PC-9 (cell line): ENCODE measurements at regions not wholly inside any gene's neighbourhood (a gene's known extent, or its start where the extent isn't known, plus 50 kb on each side); places are given as distances from the start of the nearest gene placed in this dataset.

Source experiments
- BruUV-seq: library from RNA; stranded (reverse); fragments of 400-500 nt; replicated peaks from 2 replicates; lab custom pipeline; 2021; lab: Mats Ljungman, UMichigan
- CTCF ChIA-PET: fragments of 300-600 bp; sonication (Branson Sonifier 250); formaldehyde crosslinking; loops from one replicate; lab custom pipeline; 2022; ENCODE audit warnings: antibody characterized with exemption; lab: Charles Lee
- POLR2A ChIA-PET: fragments of 300-600 bp; sonication (Branson Sonifier 250); formaldehyde crosslinking; loops from one replicate; lab custom pipeline; 2022; ENCODE audit warnings: antibody characterized with exemption; ENCODE audit not compliant: unreplicated experiment; lab: Charles Lee
- DNase-seq, 2 experiments: peaks; one replicate each; pipeline versions ENCODE4 v3.0.0 to v3.0.0-alpha.2; 2015 to 2022; ENCODE audit warnings: mixed read lengths in 1 of 2
- H2AFZ ChIP-seq: fragments of 200-600 bp; sonication (generic); 2 replicates; pipeline ENCODE4 v1.8.1; 2017; ENCODE audit warnings: antibody characterized with exemption
- H3F3A ChIP-seq: fragments of 200-600 bp; sonication (generic); 2 replicates; pipeline ENCODE4 v1.8.1; 2017; ENCODE audit warnings: antibody characterized with exemption, mild to moderate bottlenecking, low read depth; ENCODE audit not compliant: insufficient read depth
- H3K27ac ChIP-seq: fragments of 200-600 bp; sonication (generic); 2 replicates; pipeline ENCODE4 v1.6.1; 2016; ENCODE audit warnings: mixed run types
- H3K27me3 ChIP-seq: fragments of 200-600 bp; sonication (generic); 2 replicates; pipeline ENCODE4 v1.6.1; 2016; ENCODE audit warnings: low read depth, mixed run types; ENCODE audit not compliant: insufficient read depth
- H3K36me3 ChIP-seq: fragments of 200-600 bp; sonication (generic); 2 replicates; pipeline ENCODE4 v1.6.1; 2016; ENCODE audit warnings: low read depth, mixed run types
- H3K4me1 ChIP-seq: fragments of 200-600 bp; sonication (generic); replicated peaks from 2 replicates; pipeline ENCODE4 v1.6.1; 2016; ENCODE audit warnings: mixed run types; ENCODE audit not compliant: insufficient read depth
- H3K4me2 ChIP-seq: fragments of 200-600 bp; sonication (generic); 2 replicates; pipeline ENCODE4 v1.6.1; 2017; ENCODE audit warnings: mixed run types
- H3K4me3 ChIP-seq: fragments of 200-600 bp; sonication (generic); 2 replicates; pipeline ENCODE4 v1.6.1; 2016; ENCODE audit warnings: mixed run types
- H3K79me2 ChIP-seq: fragments of 200-600 bp; sonication (generic); 2 replicates; pipeline ENCODE4 v1.6.1; 2017; ENCODE audit warnings: low read depth, mixed run types
- H3K9me2 ChIP-seq: fragments of 200-600 bp; sonication (generic); 2 replicates; pipeline ENCODE4 v1.8.1; 2017; ENCODE audit warnings: mild to moderate bottlenecking; ENCODE audit not compliant: insufficient read depth
- H3K9me3 ChIP-seq: fragments of 200-600 bp; sonication (generic); 2 replicates; pipeline ENCODE4 v1.8.1; 2016; ENCODE audit warnings: low read depth; ENCODE audit not compliant: insufficient read depth
- H4K20me1 ChIP-seq: fragments of 200-600 bp; sonication (generic); 2 replicates; pipeline ENCODE4 v1.8.1; 2017; ENCODE audit not compliant: insufficient read depth
- EZH2 ChIP-seq: fragments of 200-600 bp; sonication (generic); IDR thresholded peaks from 2 replicates; pipeline ENCODE4 v1.8.0; 2017; ENCODE audit warnings: antibody characterized with exemption, low read depth
- intact Hi-C: fragments of 100-400 bp; cut with micrococcal nuclease; formaldehyde crosslinking; loops from one replicate; pipeline ENCODE4 v1.10.0; 2022; ENCODE audit not compliant: unreplicated experiment
- TF ChIP-seq, protein P1 (sequence below): fragments of 200-600 bp; sonication (generic); conservative IDR thresholded peaks from 2 replicates; pipeline ENCODE4 v1.6.1; 2017; ENCODE audit warnings: mixed run types, antibody characterized with exemption, mild to moderate bottlenecking, moderate library complexity

DNA sequence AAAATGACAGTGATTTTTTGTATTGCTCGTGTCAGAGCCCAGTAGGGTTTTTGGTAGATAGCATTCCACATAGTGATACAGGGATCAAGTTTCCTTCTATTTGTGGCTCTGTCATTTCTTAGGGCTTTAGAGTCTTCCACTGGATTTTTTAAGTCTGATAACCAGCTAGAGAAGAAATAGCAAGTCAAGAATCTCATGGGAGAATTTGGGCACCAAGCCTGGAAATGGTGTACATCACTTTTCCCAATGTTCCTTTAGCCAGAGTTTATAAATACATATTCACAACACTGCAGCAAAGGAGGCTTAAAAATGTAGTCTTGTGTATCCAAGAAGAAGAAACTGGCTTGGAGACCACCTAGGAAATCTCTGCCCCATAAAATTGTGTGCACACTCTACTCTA lies 647.1 kb upstream of the KLF4 start:
- CTCF ChIA-PET, result no interaction called here
- Histone ChIP-seq H3K36me3 (no peaks in the 10 kb centered on the region), H3K9me3 (no peaks in the 10 kb centered on the region; the same call in 1 of the 2 replicates), H3K9me2 (0 out of 2 replicates have a peak, but pooled peaks cover 3% of the 10 kb centered on the region), H3F3A (no peaks in the 10 kb centered on the region), H3K27me3 (no peaks in the 10 kb centered on the region), H3K4me2 (no peak overlapping the region), H3K79me2 (no peaks in the 10 kb centered on the region), H4K20me1 (no peaks in the 10 kb centered on the region), H2AFZ (no peak overlapping the region), H3K27ac (no peak overlapping the region), H3K4me3 (no peak overlapping the region), H3K4me1 (no peaks in the 10 kb centered on the region)
- POLR2A ChIA-PET, result no interaction called here
- BruUV-seq, result no TSS peak
- no peak for TF ChIP-seq EZH2
- TF ChIP-seq, protein P1, sequence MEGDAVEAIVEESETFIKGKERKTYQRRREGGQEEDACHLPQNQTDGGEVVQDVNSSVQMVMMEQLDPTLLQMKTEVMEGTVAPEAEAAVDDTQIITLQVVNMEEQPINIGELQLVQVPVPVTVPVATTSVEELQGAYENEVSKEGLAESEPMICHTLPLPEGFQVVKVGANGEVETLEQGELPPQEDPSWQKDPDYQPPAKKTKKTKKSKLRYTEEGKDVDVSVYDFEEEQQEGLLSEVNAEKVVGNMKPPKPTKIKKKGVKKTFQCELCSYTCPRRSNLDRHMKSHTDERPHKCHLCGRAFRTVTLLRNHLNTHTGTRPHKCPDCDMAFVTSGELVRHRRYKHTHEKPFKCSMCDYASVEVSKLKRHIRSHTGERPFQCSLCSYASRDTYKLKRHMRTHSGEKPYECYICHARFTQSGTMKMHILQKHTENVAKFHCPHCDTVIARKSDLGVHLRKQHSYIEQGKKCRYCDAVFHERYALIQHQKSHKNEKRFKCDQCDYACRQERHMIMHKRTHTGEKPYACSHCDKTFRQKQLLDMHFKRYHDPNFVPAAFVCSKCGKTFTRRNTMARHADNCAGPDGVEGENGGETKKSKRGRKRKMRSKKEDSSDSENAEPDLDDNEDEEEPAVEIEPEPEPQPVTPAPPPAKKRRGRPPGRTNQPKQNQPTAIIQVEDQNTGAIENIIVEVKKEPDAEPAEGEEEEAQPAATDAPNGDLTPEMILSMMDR, result no peak
- intact Hi-C loops, result no loop called here
- DNase-seq, result no peak

DNA sequence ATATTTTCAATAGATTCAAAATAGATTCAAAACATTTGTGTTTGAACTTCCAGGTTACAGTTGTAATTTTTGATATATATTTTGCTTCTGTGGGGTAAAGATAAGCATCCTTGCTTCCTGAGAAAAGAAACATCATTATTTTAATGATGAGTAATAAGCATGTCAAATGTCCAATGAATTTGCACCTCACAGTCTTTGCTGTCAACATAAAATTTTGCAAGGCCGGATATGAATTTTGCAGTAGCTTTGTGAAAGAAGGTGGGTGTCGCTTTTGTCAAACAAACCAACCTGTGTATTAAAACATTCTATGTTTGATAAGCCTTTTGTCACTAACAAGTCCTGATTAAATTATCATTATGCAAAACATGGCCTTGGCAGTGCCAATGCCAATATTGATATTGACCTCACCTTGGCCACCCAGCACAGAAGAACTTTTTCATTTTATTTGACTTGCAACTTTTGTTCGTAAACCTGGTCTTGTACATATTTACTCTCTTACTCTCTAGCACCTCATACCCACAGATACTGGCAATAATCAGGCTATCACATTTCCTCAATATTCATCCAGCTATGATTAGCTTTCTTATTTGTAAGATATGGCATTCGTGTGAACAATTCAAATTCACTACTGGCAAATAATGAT lies 645.0 kb upstream of the KLF4 start:
- no peak for TF ChIP-seq EZH2
- TF ChIP-seq, protein P1, result no peak
- no TSS peak for BruUV-seq
- no peaks in the 10 kb centered on the region for H3K36me3 ChIP-seq
- H3K9me2 ChIP-seq, result no peaks in the 10 kb centered on the region
- no peaks in the 10 kb centered on the region for H3K79me2 ChIP-seq
- no peak overlapping the region for H3K4me3 ChIP-seq
- H3K9me3 ChIP-seq, result no peaks in the 10 kb centered on the region; the same call in 1 of the 2 replicates
- intact Hi-C loops, result no loop called here
- H3K27ac ChIP-seq, result no peak overlapping the region
- H2AFZ ChIP-seq, result no peak overlapping the region
- no peaks in the 10 kb centered on the region for H3K27me3 ChIP-seq
- no peak overlapping the region for H3K4me2 ChIP-seq
- no peak for DNase-seq
- H3K4me1 ChIP-seq, result no peaks in the 10 kb centered on the region
- POLR2A ChIA-PET, result no interaction called here
- no peaks in the 10 kb centered on the region for H4K20me1 ChIP-seq
- CTCF ChIA-PET, result no interaction called here
- no peaks in the 10 kb centered on the region for H3F3A ChIP-seq

DNA sequence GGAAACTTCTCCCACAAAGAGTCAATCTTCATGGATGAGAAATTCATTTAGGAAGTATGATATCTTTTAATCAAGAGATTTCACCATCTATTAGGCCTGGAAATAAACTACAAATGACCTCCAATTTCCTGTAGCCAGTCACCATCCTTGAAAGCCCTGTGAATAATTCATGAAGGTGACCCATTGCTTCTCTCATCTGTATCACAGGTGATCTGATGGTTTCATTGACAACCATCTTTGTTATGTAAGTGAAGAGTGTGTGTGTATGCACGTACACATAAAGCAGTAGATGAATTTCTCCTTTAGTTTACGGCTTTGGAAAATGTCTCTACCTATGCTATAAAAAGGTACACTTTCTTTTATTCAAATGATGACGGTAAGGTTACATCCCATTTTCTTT lies 644.1 kb upstream of the KLF4 start:
- Histone ChIP-seq H3K36me3 (no peaks in the 10 kb centered on the region), H3K27me3 (no peaks in the 10 kb centered on the region), H3K4me3 (no peak overlapping the region), H3K79me2 (no peaks in the 10 kb centered on the region), H2AFZ (no peak overlapping the region), H3F3A (no peaks in the 10 kb centered on the region), H3K4me2 (no peak overlapping the region), H3K9me3 (no peaks in the 10 kb centered on the region; the same call in 1 of the 2 replicates), H3K9me2 (no peaks in the 10 kb centered on the region), H3K27ac (no peak overlapping the region), H3K4me1 (no peaks in the 10 kb centered on the region), H4K20me1 (no peaks in the 10 kb centered on the region)
- intact Hi-C loops, result no loop called here
- no TSS peak for BruUV-seq
- ChIA-PET POLR2A (no interaction called here), CTCF (no interaction called here)
- TF ChIP-seq, protein P1, result no peak
- no peak for TF ChIP-seq EZH2
- no peak for DNase-seq
